GM12891 (cell line): ENCODE measurements at regions not wholly inside any gene's neighbourhood (a gene's known extent, or its start where the extent isn't known, plus 50 kb on each side); places are given as distances from the start of the nearest gene placed in this dataset.

Source experiments
- DNase-seq: peaks from one replicate; pipeline ENCODE4 v3.0.0; 2011; ENCODE audit warnings: low spot score; ENCODE audit not compliant: insufficient read length
- FAIRE-seq: peaks from 2 replicates; lab custom pipeline; 2011; peaks lifted over from hg19 to GRCh38; lab: Jason Lieb, UNC
- PAX5 ChIP-seq: IDR thresholded peaks from 2 replicates; pipeline ENCODE4 v1.6.1; 2011; ENCODE audit warnings: low read length, moderate library complexity, mild to moderate bottlenecking; ENCODE audit not compliant: insufficient read depth, severe bottlenecking
- POLR2A ChIP-seq: IDR thresholded peaks from 2 replicates; pipeline ENCODE4 v1.6.1; 2011; ENCODE audit warnings: low read depth, low read length, control low read depth
- POLR2AphosphoS5 ChIP-seq: IDR thresholded peaks from 2 replicates; pipeline ENCODE4 v1.6.1; 2011; ENCODE audit warnings: low read depth, low read length, control low read depth
- POU2F2 ChIP-seq: IDR thresholded peaks from 2 replicates; pipeline ENCODE4 v1.6.1; 2011; ENCODE audit warnings: low read depth, mild to moderate bottlenecking, control low read depth, low read length, moderate library complexity
- SPI1 ChIP-seq: IDR thresholded peaks from 2 replicates; pipeline ENCODE4 v1.6.1; 2011; ENCODE audit warnings: low read depth, low read length, control low read depth
- TAF1 ChIP-seq: IDR thresholded peaks from 2 replicates; pipeline ENCODE4 v1.6.1; 2011; ENCODE audit warnings: low read depth, low read length, control low read depth

- TF ChIP-seq POLR2AphosphoS5: no peak
- TF ChIP-seq TAF1: no peak
- TF ChIP-seq POLR2A: no peak
- no peak for TF ChIP-seq PAX5
- no peak for TF ChIP-seq POU2F2
- no peak for TF ChIP-seq SPI1
Measured at GRCh38 chr3:161879470-161879869, 382.9 kb downstream of the OTOL1 start.

GRCh38 chr3:161884830-161885229 is 388.2 kb downstream of the OTOL1 start:
- FAIRE-seq (no peak), DNase-seq (no peak)
- TF ChIP-seq POLR2A (no peak), POLR2AphosphoS5 (no peak), SPI1 (no peak), POU2F2 (no peak), TAF1 (no peak)

More at GRCh38 chr3:161879470-161879869, 382.9 kb downstream of the OTOL1 start:
- FAIRE-seq (no peak), DNase-seq (no peak)

- FAIRE-seq: no peak
- TF ChIP-seq PAX5 (no peak), POU2F2 (no peak), TAF1 (no peak), POLR2AphosphoS5 (no peak)
- no peak for DNase-seq
Measured at GRCh38 chr3:161890147-161890625, 393.6 kb downstream of the OTOL1 start.

- no peak for DNase-seq
- TF ChIP-seq POU2F2: no peak
- TF ChIP-seq POLR2A: no peak
- TF ChIP-seq SPI1: no peak
- TF ChIP-seq POLR2AphosphoS5: no peak
- no peak for TF ChIP-seq PAX5
- no peak for TF ChIP-seq TAF1
- no peak for FAIRE-seq
Measured at GRCh38 chr3:161893972-161894371, 397.4 kb downstream of the OTOL1 start.

GRCh38 chr3:161894657-161895056 is 398.0 kb downstream of the OTOL1 start:
- TF ChIP-seq POLR2A (no peak), SPI1 (no peak), TAF1 (no peak)
- FAIRE-seq: no peak
- no peak for DNase-seq

GRCh38 chr3:161905520-161906132 is 409.0 kb downstream of the OTOL1 start:
- TF ChIP-seq POLR2A (no peak), PAX5 (no peak), POLR2AphosphoS5 (no peak), SPI1 (no peak), TAF1 (no peak), POU2F2 (no peak)

GRCh38 chr3:161913786-161914389 is 417.3 kb downstream of the OTOL1 start:
- DNase-seq (no peak), FAIRE-seq (no peak)
- TF ChIP-seq POLR2AphosphoS5 (no peak), TAF1 (no peak), POLR2A (no peak), SPI1 (no peak), PAX5 (no peak), POU2F2 (no peak)

More at GRCh38 chr3:161905520-161906132, 409.0 kb downstream of the OTOL1 start:
- FAIRE-seq (no peak), DNase-seq (no peak)

DNA sequence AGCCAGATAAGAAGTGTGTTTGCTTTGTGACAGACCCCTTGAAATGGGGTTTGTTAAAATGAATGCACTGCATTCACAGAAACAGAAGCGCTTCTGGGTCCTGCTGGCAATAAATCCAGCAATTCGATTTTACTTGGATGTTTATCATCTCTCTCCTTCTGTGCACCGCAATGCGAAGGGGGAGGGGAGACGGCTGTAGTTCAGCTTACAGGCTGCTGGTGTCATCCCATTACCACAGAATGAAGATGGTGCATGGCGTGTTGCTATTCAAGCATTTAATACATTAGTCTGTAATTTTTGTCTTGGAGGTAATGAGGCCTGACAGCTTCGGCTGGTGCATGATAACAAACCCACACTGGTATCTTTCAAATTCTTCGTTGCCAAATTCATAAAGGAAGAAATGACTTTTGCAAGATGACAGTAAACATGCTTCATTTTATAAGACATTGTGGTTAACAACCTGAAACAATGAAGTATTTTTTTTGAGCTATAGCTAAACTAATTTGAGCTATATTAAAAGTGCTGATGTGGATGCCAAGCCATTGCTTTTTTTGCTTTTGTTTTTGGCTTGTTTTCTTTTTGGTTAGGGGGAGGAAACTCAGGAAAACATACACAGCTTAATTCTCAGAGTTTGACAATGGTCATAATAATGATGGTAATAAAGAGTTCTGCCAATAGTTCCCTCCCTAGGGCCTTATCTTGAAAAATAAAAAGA is 418.3 kb downstream of the OTOL1 start:
- TF ChIP-seq POU2F2 (no peak), SPI1 (no peak), POLR2AphosphoS5 (no peak), PAX5 (no peak), POLR2A (no peak), TAF1 (no peak)
- FAIRE-seq (no peak), DNase-seq (no peak)

GRCh38 chr3:161915418-161915750 is 418.8 kb downstream of the OTOL1 start:
- no peak for FAIRE-seq
- no peak for TF ChIP-seq PAX5
- no peak for TF ChIP-seq SPI1
- no peak for TF ChIP-seq POLR2A
- no peak for TF ChIP-seq TAF1
- no peak for TF ChIP-seq POU2F2
- no peak for TF ChIP-seq POLR2AphosphoS5
- DNase-seq: no peak
